ENCODE measurements at regions not wholly inside any gene's neighbourhood (a gene's known extent, or its start where the extent isn't known, plus 50 kb on each side); places are given as distances from the start of the nearest gene placed in this dataset.

GRCh38 chr18:77648411-77648810 lies 398.8 kb downstream of the GALR1 start:
- Histone ChIP-seq H3K27ac (ENCODE audit: control insufficient read depth, insufficient read depth, low read length) (no peak overlapping the region), H4K20me1 (ENCODE audit: control insufficient read depth, extremely low read depth, insufficient read depth, low read length) (no peaks in the 10 kb centered on the region), H3K4me3 (ENCODE audit: control insufficient read depth in 2 of 3, extremely low read depth in 1 of 3, insufficient read depth in 2 of 3, low read depth in 1 of 3, low read length in 3 of 3) (no peak overlapping the region), H3K79me2 (ENCODE audit: control insufficient read depth, insufficient read depth, low read length) (no peaks in the 10 kb centered on the region), H3K27me3 (ENCODE audit: control insufficient read depth, extremely low read depth, insufficient read depth, low read length) (no peaks in the 10 kb centered on the region), H3K9ac (ENCODE audit: control insufficient read depth, extremely low read depth, insufficient read depth, low read length) (no peak overlapping the region), H3K4me1 (ENCODE audit: control insufficient read depth, extremely low read depth, insufficient read depth, low read length) (no peaks in the 10 kb centered on the region), H3K4me2 (ENCODE audit: control insufficient read depth, extremely low read depth, insufficient read depth, low read depth, low read length) (no peak overlapping the region), H3K9me3 (ENCODE audit: control insufficient read depth, low read depth, low read length) (no peaks in the 10 kb centered on the region), H3K36me3 (ENCODE audit: control insufficient read depth in 2 of 2, extremely low read depth in 1 of 2, insufficient read depth in 2 of 2, low read length in 2 of 2) (no peaks in the 10 kb centered on the region), H2AFZ (ENCODE audit: control insufficient read depth, low read length) (no peak overlapping the region), H3K9me1 (ENCODE audit: control insufficient read depth, extremely low read depth, insufficient read depth, low read length) (no peaks in the 10 kb centered on the region)
- dilution Hi-C loops (cut with MboI; ENCODE audit: extremely low pct_ligation_motif_present, low sequenced_read_pairs), result no loop called here
- DNase-seq (ENCODE audit: low read depth, low spot score) (no peak), FAIRE-seq (no peak)
- TF ChIP-seq CTCF (optimal IDR thresholded peaks at IDR 0.05 in 1 of 3, IDR thresholded peaks at IDR 0.05 in 1 of 3, conservative IDR thresholded peaks at IDR 0.05 in 1 of 3; ENCODE audit: extremely low read depth in 1 of 3, insufficient read depth in 2 of 3, low read length in 3 of 3), result no peak
- TF ChIP-seq EZH2 (IDR thresholded peaks at IDR 0.05; ENCODE audit: low read length), result no peak

- Histone ChIP-seq H3K9ac (ENCODE audit: control insufficient read depth, extremely low read depth, insufficient read depth, low read length) (no peak overlapping the region), H3K4me1 (ENCODE audit: control insufficient read depth, extremely low read depth, insufficient read depth, low read length) (no peaks in the 10 kb centered on the region), H3K4me2 (ENCODE audit: control insufficient read depth, extremely low read depth, insufficient read depth, low read depth, low read length) (no peak overlapping the region), H3K27ac (ENCODE audit: control insufficient read depth, insufficient read depth, low read length) (no peak overlapping the region), H3K36me3 (ENCODE audit: control insufficient read depth in 2 of 2, extremely low read depth in 1 of 2, insufficient read depth in 2 of 2, low read length in 2 of 2) (no peaks in the 10 kb centered on the region), H3K9me3 (ENCODE audit: control insufficient read depth, low read depth, low read length) (peaks cover 4% of the 10 kb centered on the region), H4K20me1 (ENCODE audit: control insufficient read depth, extremely low read depth, insufficient read depth, low read length) (no peaks in the 10 kb centered on the region), H2AFZ (ENCODE audit: control insufficient read depth, low read length) (no peak overlapping the region), H3K27me3 (ENCODE audit: control insufficient read depth, extremely low read depth, insufficient read depth, low read length) (no peaks in the 10 kb centered on the region), H3K9me1 (ENCODE audit: control insufficient read depth, extremely low read depth, insufficient read depth, low read length) (no peaks in the 10 kb centered on the region), H3K79me2 (ENCODE audit: control insufficient read depth, insufficient read depth, low read length) (no peaks in the 10 kb centered on the region), H3K4me3 (ENCODE audit: control insufficient read depth in 2 of 3, extremely low read depth in 1 of 3, insufficient read depth in 2 of 3, low read depth in 1 of 3, low read length in 3 of 3) (no peak overlapping the region)
- FAIRE-seq (no peak), DNase-seq (ENCODE audit: low read depth, low spot score) (no peak)
- peak; percentile 18 to 78 (median 54) for TF ChIP-seq CTCF (optimal IDR thresholded peaks at IDR 0.05 in 1 of 3, IDR thresholded peaks at IDR 0.05 in 1 of 3, conservative IDR thresholded peaks at IDR 0.05 in 1 of 3; ENCODE audit: extremely low read depth in 1 of 3, insufficient read depth in 2 of 3, low read length in 3 of 3)
- no peak for TF ChIP-seq EZH2 (IDR thresholded peaks at IDR 0.05; ENCODE audit: low read length)
- dilution Hi-C loops (cut with MboI; ENCODE audit: extremely low pct_ligation_motif_present, low sequenced_read_pairs), result no loop called here
These were observed 401.2 kb downstream of the GALR1 start for GRCh38 chr18:77650799-77651385.

Data from keratinocyte (primary cell).